NB4 (cell line): ENCODE measurements at regions not wholly inside any gene's neighbourhood (a gene's known extent, or its start where the extent isn't known, plus 50 kb on each side); places are given as distances from the start of the nearest gene placed in this dataset.

ENCODE experiments used
- POLR2A ChIP-seq: IDR thresholded peaks from 2 replicates; pipeline ENCODE4 v1.6.1; 2011; ENCODE audit warnings: mild to moderate bottlenecking; ENCODE audit not compliant: insufficient read length; ENCODE audit errors: extremely low read depth
- TF ChIP-seq, protein P1 (sequence below): IDR thresholded peaks from one replicate; pipeline ENCODE4 v1.5.1; 2012; ENCODE audit warnings: low read depth, low read length
- TF ChIP-seq, protein P2 (sequence below): IDR thresholded peaks from 2 replicates; pipeline ENCODE4 v1.6.1; 2011; ENCODE audit warnings: low read depth, low read length

DNA sequence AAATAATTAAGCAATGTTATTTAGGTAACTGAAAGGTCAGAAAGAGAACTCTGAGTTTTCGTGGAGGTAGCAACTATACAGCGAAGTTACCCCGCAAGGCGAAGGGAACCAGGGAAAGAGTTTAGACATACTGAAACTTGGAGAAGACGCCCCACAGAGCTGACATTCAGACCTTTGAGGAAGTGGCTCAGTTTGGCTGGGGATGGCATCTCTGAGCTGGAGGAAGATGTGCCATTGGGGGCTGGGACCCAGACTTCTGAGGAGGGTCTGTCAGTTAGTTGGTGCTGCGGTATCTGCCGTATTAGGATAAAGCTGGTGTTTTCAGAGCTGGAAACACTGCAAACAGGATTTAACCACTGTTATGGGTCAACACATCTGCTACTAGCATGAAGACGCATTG, 156.6 kb downstream of the ANKRD50 start:
- TF ChIP-seq POLR2A = no peak
- TF ChIP-seq, protein P1, sequence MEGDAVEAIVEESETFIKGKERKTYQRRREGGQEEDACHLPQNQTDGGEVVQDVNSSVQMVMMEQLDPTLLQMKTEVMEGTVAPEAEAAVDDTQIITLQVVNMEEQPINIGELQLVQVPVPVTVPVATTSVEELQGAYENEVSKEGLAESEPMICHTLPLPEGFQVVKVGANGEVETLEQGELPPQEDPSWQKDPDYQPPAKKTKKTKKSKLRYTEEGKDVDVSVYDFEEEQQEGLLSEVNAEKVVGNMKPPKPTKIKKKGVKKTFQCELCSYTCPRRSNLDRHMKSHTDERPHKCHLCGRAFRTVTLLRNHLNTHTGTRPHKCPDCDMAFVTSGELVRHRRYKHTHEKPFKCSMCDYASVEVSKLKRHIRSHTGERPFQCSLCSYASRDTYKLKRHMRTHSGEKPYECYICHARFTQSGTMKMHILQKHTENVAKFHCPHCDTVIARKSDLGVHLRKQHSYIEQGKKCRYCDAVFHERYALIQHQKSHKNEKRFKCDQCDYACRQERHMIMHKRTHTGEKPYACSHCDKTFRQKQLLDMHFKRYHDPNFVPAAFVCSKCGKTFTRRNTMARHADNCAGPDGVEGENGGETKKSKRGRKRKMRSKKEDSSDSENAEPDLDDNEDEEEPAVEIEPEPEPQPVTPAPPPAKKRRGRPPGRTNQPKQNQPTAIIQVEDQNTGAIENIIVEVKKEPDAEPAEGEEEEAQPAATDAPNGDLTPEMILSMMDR = no peak
- TF ChIP-seq, protein P2, sequence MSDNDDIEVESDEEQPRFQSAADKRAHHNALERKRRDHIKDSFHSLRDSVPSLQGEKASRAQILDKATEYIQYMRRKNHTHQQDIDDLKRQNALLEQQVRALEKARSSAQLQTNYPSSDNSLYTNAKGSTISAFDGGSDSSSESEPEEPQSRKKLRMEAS = no peak
